PC-3 (cell line): ENCODE measurements at regions not wholly inside any gene's neighbourhood (a gene's known extent, or its start where the extent isn't known, plus 50 kb on each side); places are given as distances from the start of the nearest gene placed in this dataset.

ENCODE experiments used
- ATAC-seq: fragments of 200-7000 bp; cut with Tn5 transposase; 2 replicates; pipeline ENCODE4 v1.9.1; 2020; ENCODE audit warnings: mild to moderate bottlenecking, moderate library complexity
- BruUV-seq: library from RNA; stranded (reverse); fragments of 400-500 nt; replicated peaks from 2 replicates; lab custom pipeline; 2021; lab: Mats Ljungman, UMichigan
- CTCF ChIA-PET: fragments of 300-600 bp; sonication (Branson Sonifier 250); formaldehyde crosslinking; loops from one replicate; lab custom pipeline; 2022; ENCODE audit warnings: antibody characterized with exemption; lab: Charles Lee
- POLR2A ChIA-PET: fragments of 300-600 bp; sonication (Branson Sonifier 250); formaldehyde crosslinking; loops from one replicate; lab custom pipeline; 2022; ENCODE audit warnings: antibody characterized with exemption; ENCODE audit not compliant: unreplicated experiment; lab: Charles Lee
- DNase-seq: peaks from one replicate; pipeline ENCODE4 v3.0.0-alpha.2; 2015
- H2AFZ ChIP-seq: fragments of 300-600 bp; sonication (generic); 2 replicates; pipeline ENCODE4 v1.6.0; 2016; ENCODE audit warnings: antibody characterized with exemption, low read length
- H3F3A ChIP-seq: fragments of 300-600 bp; sonication (generic); one replicate; pipeline ENCODE4 v1.6.0; 2017; ENCODE audit warnings: antibody characterized with exemption, low read length, control low read depth, mild to moderate bottlenecking; ENCODE audit not compliant: unreplicated experiment
- H3K27ac ChIP-seq: fragments of 300-600 bp; sonication (generic); 2 replicates; pipeline ENCODE4 v1.5.1; 2016; ENCODE audit warnings: mild to moderate bottlenecking, low read length
- H3K27me3 ChIP-seq: fragments of 300-600 bp; sonication (generic); 2 replicates; pipeline ENCODE4 v1.6.1; 2016; ENCODE audit warnings: low read length, mixed read lengths
- H3K36me3 ChIP-seq: fragments of 300-600 bp; sonication (generic); 2 replicates; pipeline ENCODE4 v1.6.1; 2016; ENCODE audit warnings: low read depth, mixed run types, low read length, mixed read lengths
- H3K4me1 ChIP-seq: fragments of 300-600 bp; sonication (generic); 2 replicates; pipeline ENCODE4 v1.5.1; 2016; ENCODE audit warnings: low read length; ENCODE audit not compliant: insufficient read depth
- H3K4me2 ChIP-seq: fragments of 300-600 bp; sonication (generic); 2 replicates; pipeline ENCODE4 v1.6.0; 2016; ENCODE audit warnings: low read length
- H3K4me3 ChIP-seq: fragments of 300-600 bp; sonication (generic); 2 replicates; pipeline ENCODE4 v1.5.1; 2016; ENCODE audit warnings: mild to moderate bottlenecking, low read length, mixed read lengths
- H3K79me2 ChIP-seq: fragments of 300-600 bp; sonication (generic); 2 replicates; pipeline ENCODE4 v1.6.1; 2017; ENCODE audit warnings: low read length, mixed read lengths
- H3K9ac ChIP-seq: fragments of 300-600 bp; sonication (generic); 2 replicates; pipeline ENCODE4 v1.6.0; 2016; ENCODE audit warnings: mild to moderate bottlenecking, low read length
- H3K9me2 ChIP-seq: fragments of 300-600 bp; sonication (generic); replicated peaks from 2 replicates; pipeline ENCODE4 v1.6.1; 2016; ENCODE audit warnings: mixed run types, low read length, mixed read lengths
- H3K9me3 ChIP-seq: fragments of 300-600 bp; sonication (generic); 2 replicates; pipeline ENCODE4 v1.6.1; 2016; ENCODE audit warnings: low read length, mixed read lengths
- H4K20me1 ChIP-seq: fragments of 300-600 bp; sonication (generic); 2 replicates; pipeline ENCODE4 v1.6.1; 2016; ENCODE audit warnings: low read length, mixed read lengths
- EZH2 ChIP-seq: fragments of 300-600 bp; sonication (generic); IDR thresholded peaks from one replicate; pipeline ENCODE4 v1.6.1; 2017; ENCODE audit warnings: antibody characterized with exemption, mild to moderate bottlenecking, low read length; ENCODE audit not compliant: unreplicated experiment
- EZH2phosphoT487 ChIP-seq: fragments of 300-600 bp; sonication (generic); IDR thresholded peaks from 2 replicates; pipeline ENCODE4 v1.6.1; 2018; ENCODE audit warnings: mild to moderate bottlenecking, antibody characterized with exemption, low read length, borderline replicate concordance
- intact Hi-C: fragments of 100-400 bp; cut with micrococcal nuclease; formaldehyde crosslinking; loops from 2 replicates; pipeline ENCODE4 v1.9.0; 2023
- TF ChIP-seq, protein P1 (sequence below): fragments of 300-600 bp; sonication (generic); conservative IDR thresholded peaks from 2 replicates; pipeline ENCODE4 v1.5.1; 2017; ENCODE audit warnings: antibody characterized with exemption, low read depth, mild to moderate bottlenecking, low read length

- BruUV-seq = no TSS peak
- Histone ChIP-seq H3K9me2 (no peaks in the 10 kb centered on the region), H2AFZ (no peak overlapping the region), H3K36me3 (no peaks in the 10 kb centered on the region), H3K9ac (no peak overlapping the region), H3K9me3 (no peaks in the 10 kb centered on the region), H3K27ac (no peak overlapping the region), H3K27me3 (0 out of 2 replicates have a peak, but pooled peaks cover 11% of the 10 kb centered on the region), H3K4me3 (no peak overlapping the region), H3K4me2 (no peak overlapping the region), H3F3A (no peaks in the 10 kb centered on the region), H3K79me2 (no peaks in the 10 kb centered on the region), H4K20me1 (no peaks in the 10 kb centered on the region), H3K4me1 (no peaks in the 10 kb centered on the region)
- DNase-seq (no peak), ATAC-seq (no peak)
- no peak for TF ChIP-seq EZH2
- TF ChIP-seq, protein P1, sequence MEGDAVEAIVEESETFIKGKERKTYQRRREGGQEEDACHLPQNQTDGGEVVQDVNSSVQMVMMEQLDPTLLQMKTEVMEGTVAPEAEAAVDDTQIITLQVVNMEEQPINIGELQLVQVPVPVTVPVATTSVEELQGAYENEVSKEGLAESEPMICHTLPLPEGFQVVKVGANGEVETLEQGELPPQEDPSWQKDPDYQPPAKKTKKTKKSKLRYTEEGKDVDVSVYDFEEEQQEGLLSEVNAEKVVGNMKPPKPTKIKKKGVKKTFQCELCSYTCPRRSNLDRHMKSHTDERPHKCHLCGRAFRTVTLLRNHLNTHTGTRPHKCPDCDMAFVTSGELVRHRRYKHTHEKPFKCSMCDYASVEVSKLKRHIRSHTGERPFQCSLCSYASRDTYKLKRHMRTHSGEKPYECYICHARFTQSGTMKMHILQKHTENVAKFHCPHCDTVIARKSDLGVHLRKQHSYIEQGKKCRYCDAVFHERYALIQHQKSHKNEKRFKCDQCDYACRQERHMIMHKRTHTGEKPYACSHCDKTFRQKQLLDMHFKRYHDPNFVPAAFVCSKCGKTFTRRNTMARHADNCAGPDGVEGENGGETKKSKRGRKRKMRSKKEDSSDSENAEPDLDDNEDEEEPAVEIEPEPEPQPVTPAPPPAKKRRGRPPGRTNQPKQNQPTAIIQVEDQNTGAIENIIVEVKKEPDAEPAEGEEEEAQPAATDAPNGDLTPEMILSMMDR = no peak
- no peak for TF ChIP-seq EZH2phosphoT487
- POLR2A ChIA-PET = no interaction called here
- intact Hi-C loops = no loop called here
- CTCF ChIA-PET = no interaction called here
Observed at GRCh38 chr1:208598021-208598420, 353.8 kb upstream of the PLXNA2 start.

- H3K4me3 ChIP-seq = no peak overlapping the region
- DNase-seq (no peak), ATAC-seq (no peak)
- BruUV-seq = no TSS peak
- no peaks in the 10 kb centered on the region for H3K79me2 ChIP-seq
- no peaks in the 10 kb centered on the region for H3K9me3 ChIP-seq
- no peaks in the 10 kb centered on the region for H4K20me1 ChIP-seq
- ChIA-PET CTCF (no interaction called here), POLR2A (no interaction called here)
- intact Hi-C loops = no loop called here
- no peaks in the 10 kb centered on the region for H3K36me3 ChIP-seq
- H3K27ac ChIP-seq = no peak overlapping the region
- H3K9me2 ChIP-seq = no peaks in the 10 kb centered on the region
- no peak overlapping the region for H3K9ac ChIP-seq
- no peaks in the 10 kb centered on the region for H3F3A ChIP-seq
- TF ChIP-seq EZH2 = no peak
- no peak for TF ChIP-seq EZH2phosphoT487
- TF ChIP-seq, protein P1 = no peak
- H2AFZ ChIP-seq = no peak overlapping the region
- H3K4me1 ChIP-seq = peaks cover 2% of the 10 kb centered on the region
- H3K4me2 ChIP-seq = no peak overlapping the region
- 0 out of 2 replicates have a peak, but pooled peaks cover 3% of the 10 kb centered on the region for H3K27me3 ChIP-seq
Observed at GRCh38 chr1:208599063-208599462, 354.9 kb upstream of the PLXNA2 start.

DNA sequence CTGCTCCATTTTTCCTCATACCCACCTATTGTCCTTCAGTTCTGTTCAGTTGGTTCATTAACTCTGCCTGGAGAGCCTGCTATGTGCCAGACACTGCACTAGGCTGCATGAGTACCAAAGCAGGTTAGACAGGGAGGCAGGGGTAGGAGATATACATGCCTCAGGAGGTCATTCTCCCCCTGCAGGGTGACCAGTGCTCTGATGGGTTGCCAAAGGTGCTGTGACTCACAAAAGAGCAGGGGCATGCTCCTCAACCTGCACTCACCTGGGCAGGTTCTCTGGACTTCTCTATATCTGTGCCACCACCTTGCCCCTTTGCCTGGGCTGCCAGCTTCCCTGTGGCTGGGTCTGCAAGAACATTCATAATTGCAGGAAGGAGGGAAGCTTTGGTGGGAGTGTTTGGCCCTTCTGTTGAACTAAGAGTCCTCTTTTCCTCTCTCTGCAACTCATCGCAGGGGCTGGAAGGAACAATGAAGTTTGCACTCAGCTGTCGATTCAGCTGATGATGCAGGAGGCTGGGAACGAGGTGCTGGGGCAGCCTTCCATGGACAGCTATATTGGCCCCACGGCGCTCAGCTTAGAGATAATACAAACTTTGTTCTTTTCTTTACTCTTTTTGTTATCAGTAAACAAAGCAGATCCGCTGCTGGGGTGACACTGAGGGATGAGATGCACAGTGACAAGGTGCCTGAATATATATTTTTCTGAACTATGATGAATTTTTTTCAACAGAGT lies 356.4 kb upstream of the PLXNA2 start:
- no peaks in the 10 kb centered on the region for H3K79me2 ChIP-seq
- H2AFZ ChIP-seq = no peak overlapping the region
- ChIA-PET POLR2A (no interaction called here), CTCF (no interaction called here)
- no peak overlapping the region for H3K4me2 ChIP-seq
- H3K9ac ChIP-seq = no peak overlapping the region
- H4K20me1 ChIP-seq = no peaks in the 10 kb centered on the region
- no peaks in the 10 kb centered on the region for H3F3A ChIP-seq
- intact Hi-C loops = no loop called here
- no peak overlapping the region for H3K27ac ChIP-seq
- H3K27me3 ChIP-seq = 0 out of 2 replicates have a peak, but pooled peaks cover 3% of the 10 kb centered on the region
- H3K9me3 ChIP-seq = no peaks in the 10 kb centered on the region
- TF ChIP-seq, protein P1 = no peak
- no peak for TF ChIP-seq EZH2phosphoT487
- no peak for TF ChIP-seq EZH2
- no TSS peak for BruUV-seq
- ATAC-seq = no peak
- H3K36me3 ChIP-seq = no peaks in the 10 kb centered on the region
- no peak for DNase-seq
- H3K4me3 ChIP-seq = no peak overlapping the region
- no peaks in the 10 kb centered on the region for H3K9me2 ChIP-seq
- H3K4me1 ChIP-seq = peaks cover 13% of the 10 kb centered on the region
